Gastroesophageal sphincter (tissue), 4 donors: ENCODE measurements at regions not wholly inside any gene's neighbourhood (a gene's known extent, or its start where the extent isn't known, plus 50 kb on each side); places are given as distances from the start of the nearest gene placed in this dataset.
A peak's percentile ranks its signal among the peaks of the same experiment; 100 is the strongest.

ENCODE experiments used
- ATAC-seq: fragments of 150-250 bp; one replicate; pipeline ENCODE4 v1.9.1; 2016; ENCODE audit warnings: mild to moderate bottlenecking, moderate library complexity
- H3K27ac ChIP-seq, 4 donors: fragments of 200-600 bp; sonication (generic) in 3 of 4; 1 replicate in 3 of 4; 2 replicates in 1 of 4; pipeline ENCODE4 v1.5.1; 2016 to 2019
- H3K27me3 ChIP-seq: fragments of 200-600 bp; sonication (generic); one replicate; pipeline ENCODE4 v1.5.1; 2019
- H3K36me3 ChIP-seq, 2 donors: fragments of 200-600 bp; sonication (generic); one replicate each; pipeline ENCODE4 v1.5.1; 2019; ENCODE audit warnings: control low read depth in 1 of 2
- H3K4me1 ChIP-seq, 3 donors: fragments of 200-600 bp; sonication (generic); 1 replicate in 2 of 3; 2 replicates in 1 of 3; pipeline ENCODE4 v1.5.1; 2016 to 2019; ENCODE audit warnings: control low read depth in 2 of 3
- H3K4me3 ChIP-seq, 2 donors: fragments of 200-600 bp; sonication (generic); one replicate each; pipeline ENCODE4 v1.5.1; 2019; ENCODE audit warnings: mild to moderate bottlenecking in 1 of 2, moderate library complexity in 1 of 2
- H3K9me3 ChIP-seq, 3 donors: fragments of 200-600 bp; sonication (generic); one replicate each; pipeline ENCODE4 v1.5.1; 2017 to 2019; ENCODE audit warnings: control low read depth in 2 of 3
- EP300 ChIP-seq: sonication (generic); formaldehyde crosslinking; IDR thresholded peaks from one replicate; pipeline ENCODE4 v1.6.1; 2017; ENCODE audit warnings: antibody characterized with exemption, mild to moderate bottlenecking
- POLR2A ChIP-seq, 2 donors: fragments of 450-650 bp; IDR thresholded peaks; one replicate each; pipeline ENCODE4 v1.6.1; 2017; ENCODE audit warnings: antibody characterized with exemption in 2 of 2, mild to moderate bottlenecking in 2 of 2, moderate library complexity in 1 of 2
- POLR2AphosphoS5 ChIP-seq: sonication (generic); formaldehyde crosslinking; IDR thresholded peaks from one replicate; pipeline ENCODE4 v1.6.1; 2017; ENCODE audit warnings: antibody characterized with exemption
- WGBS, 2 donors: methylation state at CpG; one replicate each; pipeline ENCODE4 v1.1.5; 2018; ENCODE audit warnings: low coverage in 1 of 2; 5-methylcytosine and 5-hydroxymethylcytosine counted together
- TF ChIP-seq, protein P1 (sequence below), 4 experiments: fragments of 200-600 bp in 2 of 4; fragments of 450-650 bp in 2 of 4; sonication (generic) in 1 of 4; IDR thresholded peaks; one replicate each; pipeline ENCODE4 v1.5.1; 2017 to 2019; ENCODE audit warnings: antibody characterized with exemption in 4 of 4, mild to moderate bottlenecking in 2 of 4, moderate library complexity in 2 of 4

GRCh38 chrX:124216396-124217115 is 115.9 kb upstream of the TEX13D start:
- no peaks in the 10 kb centered on the region for H3K9me3 ChIP-seq
- H3K36me3 ChIP-seq = no peaks in the 10 kb centered on the region
- WGBS, 2 donors = 65 to 86% methylated on average over 2 of the region's 8 CpGs
- TF ChIP-seq EP300 (no peak), POLR2AphosphoS5 (no peak), POLR2A (IDR thresholded peaks at IDR 0.05) (no peak)
- TF ChIP-seq, protein P1, sequence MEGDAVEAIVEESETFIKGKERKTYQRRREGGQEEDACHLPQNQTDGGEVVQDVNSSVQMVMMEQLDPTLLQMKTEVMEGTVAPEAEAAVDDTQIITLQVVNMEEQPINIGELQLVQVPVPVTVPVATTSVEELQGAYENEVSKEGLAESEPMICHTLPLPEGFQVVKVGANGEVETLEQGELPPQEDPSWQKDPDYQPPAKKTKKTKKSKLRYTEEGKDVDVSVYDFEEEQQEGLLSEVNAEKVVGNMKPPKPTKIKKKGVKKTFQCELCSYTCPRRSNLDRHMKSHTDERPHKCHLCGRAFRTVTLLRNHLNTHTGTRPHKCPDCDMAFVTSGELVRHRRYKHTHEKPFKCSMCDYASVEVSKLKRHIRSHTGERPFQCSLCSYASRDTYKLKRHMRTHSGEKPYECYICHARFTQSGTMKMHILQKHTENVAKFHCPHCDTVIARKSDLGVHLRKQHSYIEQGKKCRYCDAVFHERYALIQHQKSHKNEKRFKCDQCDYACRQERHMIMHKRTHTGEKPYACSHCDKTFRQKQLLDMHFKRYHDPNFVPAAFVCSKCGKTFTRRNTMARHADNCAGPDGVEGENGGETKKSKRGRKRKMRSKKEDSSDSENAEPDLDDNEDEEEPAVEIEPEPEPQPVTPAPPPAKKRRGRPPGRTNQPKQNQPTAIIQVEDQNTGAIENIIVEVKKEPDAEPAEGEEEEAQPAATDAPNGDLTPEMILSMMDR (IDR thresholded peaks at IDR 0.05) = no peak
- H3K27me3 ChIP-seq = no peaks in the 10 kb centered on the region
- no peak overlapping the region for H3K27ac ChIP-seq
- no peak for ATAC-seq
- no peaks in the 10 kb centered on the region for H3K4me1 ChIP-seq
- no peak overlapping the region for H3K4me3 ChIP-seq

DNA sequence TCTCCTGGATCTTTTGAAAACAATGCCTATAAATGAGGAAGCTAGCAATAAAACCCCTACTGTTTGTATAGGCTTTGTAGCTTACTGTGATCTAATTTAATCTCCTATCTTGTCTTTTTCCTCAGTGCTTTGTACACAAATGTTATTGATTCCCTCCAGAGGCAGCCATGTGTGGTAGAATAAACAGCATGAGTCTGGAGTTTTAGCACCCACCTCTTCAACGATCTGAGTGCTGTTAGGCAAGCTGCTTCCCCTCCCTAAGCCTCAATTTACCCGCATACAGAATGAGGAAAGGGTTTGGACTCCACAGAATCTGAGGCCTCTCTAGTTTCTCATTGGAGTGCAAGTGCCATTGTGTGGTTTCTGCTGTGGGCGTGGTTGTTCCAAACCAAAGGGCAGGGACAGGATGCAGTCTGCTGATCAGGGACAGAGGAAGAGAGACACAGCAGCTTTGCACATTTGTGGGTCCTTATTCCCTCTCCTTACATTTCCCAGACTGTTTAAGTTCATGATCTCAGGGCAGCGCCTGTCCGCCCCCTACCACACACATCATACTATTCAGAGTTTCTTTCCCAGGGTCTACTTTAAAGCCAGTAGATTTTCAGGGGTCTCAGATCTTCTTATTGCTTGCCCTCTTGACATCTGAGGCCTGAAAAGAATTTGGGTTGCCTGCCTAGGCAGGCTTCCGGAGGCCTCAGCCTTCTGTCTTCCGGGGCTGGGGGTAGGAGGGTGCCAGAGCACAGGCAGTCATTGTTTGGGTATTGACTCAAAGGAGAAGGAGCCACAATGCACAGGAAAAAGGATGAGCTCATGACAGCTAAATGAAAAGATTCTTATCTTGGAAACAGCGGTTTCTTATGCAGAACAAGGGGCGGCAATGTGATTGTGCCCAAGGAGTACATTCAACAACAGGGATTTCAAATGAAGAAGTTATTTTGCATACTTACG is 114.9 kb upstream of the TEX13D start:
- ATAC-seq = no peak
- no peak overlapping the region for H3K4me3 ChIP-seq
- no peaks in the 10 kb centered on the region for H3K4me1 ChIP-seq
- peak overlapping the region in 1 of 4 donors; percentile 43 for H3K27ac ChIP-seq
- WGBS, 2 donors = 55% methylated on average over 8 of the region's 10 CpGs; no CpG with 5 or more reads in 1 of the 2 donors
- TF ChIP-seq POLR2AphosphoS5 (no peak), EP300 (no peak), POLR2A (IDR thresholded peaks at IDR 0.05) (no peak)
- TF ChIP-seq, protein P1 (IDR thresholded peaks at IDR 0.05) = no peak
- no peaks in the 10 kb centered on the region for H3K27me3 ChIP-seq
- no peaks in the 10 kb centered on the region for H3K36me3 ChIP-seq
- no peaks in the 10 kb centered on the region for H3K9me3 ChIP-seq

DNA sequence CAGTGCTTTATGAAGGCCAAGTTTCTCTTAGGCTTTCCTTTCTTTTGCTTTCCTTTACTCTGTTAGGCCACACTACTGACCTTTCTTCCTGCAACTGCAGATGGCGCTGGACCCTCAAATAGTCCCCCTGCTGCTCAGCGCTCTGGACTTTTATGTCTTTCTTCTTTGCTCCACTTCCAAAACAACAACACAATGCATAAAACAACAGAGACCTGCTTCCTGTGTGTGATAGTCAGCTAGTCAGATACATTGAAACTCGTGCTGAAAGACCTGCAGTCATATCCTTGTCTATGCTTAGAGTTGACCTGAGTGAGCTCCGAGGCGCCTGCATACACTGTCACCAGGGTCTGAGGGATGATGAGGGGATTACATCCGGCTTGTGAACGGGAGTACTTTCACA is 108.9 kb upstream of the TEX13D start:
- 69% methylated on average over 6 of the region's 7 CpGs; no CpG with 5 or more reads in 1 of the 2 donors for WGBS, 2 donors
- no peak overlapping the region for H3K27ac ChIP-seq
- TF ChIP-seq POLR2A (IDR thresholded peaks at IDR 0.05) = no peak
- TF ChIP-seq EP300 = no peak
- no peak for TF ChIP-seq POLR2AphosphoS5
- TF ChIP-seq, protein P1 (IDR thresholded peaks at IDR 0.05) = no peak

GRCh38 chrX:124224528-124224927 is 107.9 kb upstream of the TEX13D start:
- Histone ChIP-seq H3K36me3 (no peaks in the 10 kb centered on the region), H3K4me3 (no peak overlapping the region), H3K27ac (no peak overlapping the region), H3K4me1 (no peaks in the 10 kb centered on the region), H3K27me3 (no peaks in the 10 kb centered on the region), H3K9me3 (no peaks in the 10 kb centered on the region)
- TF ChIP-seq, protein P1 (IDR thresholded peaks at IDR 0.05) = no peak
- TF ChIP-seq EP300 (no peak), POLR2A (IDR thresholded peaks at IDR 0.05) (no peak), POLR2AphosphoS5 (no peak)
- no peak for ATAC-seq
- 70 to 90% methylated on average over 2 to 3 of the region's 4 CpGs for WGBS, 2 donors

More for the DNA sequence above, 108.9 kb upstream of the TEX13D start:
- H3K36me3 ChIP-seq = no peaks in the 10 kb centered on the region
- no peaks in the 10 kb centered on the region for H3K27me3 ChIP-seq
- ATAC-seq = no peak
- no peaks in the 10 kb centered on the region for H3K4me1 ChIP-seq
- H3K4me3 ChIP-seq = no peak overlapping the region
- H3K9me3 ChIP-seq = no peaks in the 10 kb centered on the region
